Vagina (tissue), 2 donors: ENCODE measurements at regions not wholly inside any gene's neighbourhood (a gene's known extent, or its start where the extent isn't known, plus 50 kb on each side); places are given as distances from the start of the nearest gene placed in this dataset.

Experiments used
- DNase-seq, 2 donors: peaks; one replicate each; pipeline ENCODE4 v3.0.0-alpha.2; 2017; ENCODE audit errors: extremely low spot score in 2 of 2
- H3K27ac ChIP-seq: fragments of 200-600 bp; sonication (generic); one replicate; pipeline ENCODE4 v1.5.1; 2019
- H3K27me3 ChIP-seq: fragments of 200-600 bp; sonication (generic); one replicate; pipeline ENCODE4 v1.5.1; 2019
- H3K36me3 ChIP-seq, 2 donors: fragments of 200-600 bp; sonication (generic); one replicate each; pipeline ENCODE4 v1.5.1; 2017 to 2019
- H3K4me1 ChIP-seq: fragments of 200-600 bp; sonication (generic); one replicate; pipeline ENCODE4 v1.5.1; 2019
- H3K4me3 ChIP-seq, 2 donors: fragments of 200-600 bp; sonication (generic); 1 replicate in 1 of 2; 2 replicates in 1 of 2; pipeline ENCODE4 v1.5.1; 2016 to 2019
- H3K9me3 ChIP-seq: fragments of 200-600 bp; sonication (generic); one replicate; pipeline ENCODE4 v1.5.1; 2019
- CTCF ChIP-seq, 3 experiments: fragments of 450-650 bp in 2 of 3; fragments of 200-600 bp in 1 of 3; sonication (generic) in 1 of 3; IDR thresholded peaks; one replicate each; pipeline ENCODE4 v1.5.1; 2017 to 2019; ENCODE audit warnings: antibody characterized with exemption in 3 of 3, mild to moderate bottlenecking in 2 of 3, moderate library complexity in 2 of 3
- POLR2A ChIP-seq, 2 donors: fragments of 450-650 bp; IDR thresholded peaks; one replicate each; pipeline ENCODE4 v1.6.1; 2017; ENCODE audit warnings: antibody characterized with exemption in 2 of 2, mild to moderate bottlenecking in 2 of 2, moderate library complexity in 2 of 2
- POLR2AphosphoS5 ChIP-seq, 2 donors: sonication (generic); formaldehyde crosslinking; IDR thresholded peaks; one replicate each; pipeline ENCODE4 v1.9.0; 2017; ENCODE audit warnings: antibody characterized with exemption in 2 of 2, mild to moderate bottlenecking in 2 of 2, low read depth in 1 of 2; ENCODE audit not compliant: insufficient read depth in 1 of 2
- intact Hi-C: fragments of 100-400 bp; cut with DNase I; formaldehyde crosslinking; loops from one replicate; pipeline ENCODE4 v1.15.1; 2023

DNA sequence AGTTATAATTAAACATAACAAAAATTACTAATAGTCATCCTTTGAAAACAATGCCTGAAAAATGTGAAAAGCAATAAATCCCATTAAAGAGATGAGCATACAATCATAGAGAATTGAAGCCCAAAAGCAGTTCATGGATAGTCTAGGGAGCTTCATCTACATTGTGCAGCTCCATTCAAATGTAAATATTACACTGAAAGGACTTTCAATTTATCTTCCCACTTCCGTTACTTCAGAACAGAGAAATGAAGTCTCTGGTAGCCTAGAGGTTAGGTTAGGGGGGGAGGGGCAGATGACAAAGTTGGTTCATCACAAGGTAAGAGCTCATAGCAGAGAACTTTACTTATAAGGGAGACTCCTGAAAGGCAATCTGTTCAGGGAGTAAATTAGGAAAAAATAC is 126.6 kb upstream of the RGPD4 start:
- intact Hi-C loops, result no loop called here
- H3K27ac ChIP-seq, result no peak overlapping the region
- no peak for DNase-seq
- H3K36me3 ChIP-seq, result no peaks in the 10 kb centered on the region
- no peaks in the 10 kb centered on the region for H3K27me3 ChIP-seq
- no peaks in the 10 kb centered on the region for H3K9me3 ChIP-seq
- TF ChIP-seq POLR2A (IDR thresholded peaks at IDR 0.05), result no peak
- TF ChIP-seq POLR2AphosphoS5 (IDR thresholded peaks at IDR 0.05; ENCODE audit: insufficient read depth in 1 of 2, low read depth in 1 of 2), result no peak
- TF ChIP-seq CTCF (IDR thresholded peaks at IDR 0.05), result no peak
- no peaks in the 10 kb centered on the region for H3K4me1 ChIP-seq
- no peak overlapping the region for H3K4me3 ChIP-seq

GRCh38 chr2:107711941-107712340 is 114.8 kb upstream of the RGPD4 start:
- no peaks in the 10 kb centered on the region for H3K36me3 ChIP-seq
- TF ChIP-seq POLR2AphosphoS5 (IDR thresholded peaks at IDR 0.05; ENCODE audit: insufficient read depth in 1 of 2, low read depth in 1 of 2) (no peak), CTCF (IDR thresholded peaks at IDR 0.05) (no peak), POLR2A (IDR thresholded peaks at IDR 0.05) (no peak)
- H3K4me1 ChIP-seq, result no peaks in the 10 kb centered on the region
- H3K9me3 ChIP-seq, result no peaks in the 10 kb centered on the region
- H3K27me3 ChIP-seq, result no peaks in the 10 kb centered on the region
- no peak overlapping the region for H3K4me3 ChIP-seq
- intact Hi-C loops, result no loop called here
- no peak overlapping the region for H3K27ac ChIP-seq
- DNase-seq, result no peak

GRCh38 chr2:107712857-107713256 is 113.8 kb upstream of the RGPD4 start:
- Histone ChIP-seq H3K4me3 (no peak overlapping the region), H3K4me1 (no peaks in the 10 kb centered on the region), H3K9me3 (no peaks in the 10 kb centered on the region), H3K27ac (no peak overlapping the region), H3K36me3 (no peaks in the 10 kb centered on the region), H3K27me3 (no peaks in the 10 kb centered on the region)
- no peak for TF ChIP-seq POLR2AphosphoS5 (IDR thresholded peaks at IDR 0.05; ENCODE audit: insufficient read depth in 1 of 2, low read depth in 1 of 2)
- TF ChIP-seq POLR2A (IDR thresholded peaks at IDR 0.05), result no peak
- no peak for TF ChIP-seq CTCF (IDR thresholded peaks at IDR 0.05)
- intact Hi-C loops, result no loop called here
- DNase-seq, result no peak

DNA sequence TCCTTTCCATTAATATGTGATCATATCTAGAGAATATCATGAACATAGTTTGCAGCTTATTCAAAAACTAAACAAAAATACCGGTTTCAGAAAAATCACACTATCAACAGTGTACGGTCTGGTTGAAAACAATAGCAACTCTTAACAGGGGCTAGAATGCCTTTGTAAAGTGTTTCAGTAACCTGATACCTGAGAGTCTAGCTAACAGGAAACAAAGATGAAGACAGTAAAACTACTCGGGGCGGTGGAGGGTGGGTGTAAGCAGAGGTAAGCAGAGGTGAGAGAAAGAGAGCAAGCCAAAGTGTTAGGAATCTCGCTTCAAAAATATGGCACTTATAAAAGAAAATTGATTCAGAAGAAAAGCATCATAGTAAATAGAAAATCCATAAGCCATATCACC is 109.0 kb upstream of the RGPD4 start:
- DNase-seq, result no peak
- Histone ChIP-seq H3K36me3 (no peaks in the 10 kb centered on the region), H3K27ac (no peak overlapping the region), H3K4me3 (no peak overlapping the region), H3K4me1 (no peaks in the 10 kb centered on the region), H3K9me3 (no peaks in the 10 kb centered on the region), H3K27me3 (no peaks in the 10 kb centered on the region)
- TF ChIP-seq CTCF (IDR thresholded peaks at IDR 0.05) (no peak), POLR2AphosphoS5 (IDR thresholded peaks at IDR 0.05; ENCODE audit: insufficient read depth in 1 of 2, low read depth in 1 of 2) (no peak), POLR2A (IDR thresholded peaks at IDR 0.05) (no peak)
- intact Hi-C loops, result no loop called here

GRCh38 chr2:107719141-107719540 is 107.6 kb upstream of the RGPD4 start:
- TF ChIP-seq POLR2A (IDR thresholded peaks at IDR 0.05), result no peak
- TF ChIP-seq POLR2AphosphoS5 (IDR thresholded peaks at IDR 0.05; ENCODE audit: insufficient read depth in 1 of 2, low read depth in 1 of 2), result no peak
- TF ChIP-seq CTCF (IDR thresholded peaks at IDR 0.05), result no peak
- Histone ChIP-seq H3K4me1 (no peaks in the 10 kb centered on the region), H3K36me3 (no peaks in the 10 kb centered on the region), H3K4me3 (no peak overlapping the region), H3K27ac (no peak overlapping the region), H3K27me3 (no peaks in the 10 kb centered on the region), H3K9me3 (no peaks in the 10 kb centered on the region)
- DNase-seq, result no peak
- intact Hi-C loops, result no loop called here
